GM12891 (cell line): ENCODE measurements at regions not wholly inside any gene's neighbourhood (a gene's known extent, or its start where the extent isn't known, plus 50 kb on each side); places are given as distances from the start of the nearest gene placed in this dataset.
"Not testable (repeated sequence)": the region's sequence is repeated elsewhere in the genome, so short reads cannot be mapped to it uniquely, and the experiment has no call there.

Experiments used
- DNase-seq: peaks from one replicate; pipeline ENCODE4 v3.0.0; 2011; ENCODE audit warnings: low spot score; ENCODE audit not compliant: insufficient read length
- FAIRE-seq: peaks from 2 replicates; lab custom pipeline; 2011; peaks lifted over from hg19 to GRCh38; lab: Jason Lieb, UNC
- PAX5 ChIP-seq: IDR thresholded peaks from 2 replicates; pipeline ENCODE4 v1.6.1; 2011; ENCODE audit warnings: low read length, moderate library complexity, mild to moderate bottlenecking; ENCODE audit not compliant: insufficient read depth, severe bottlenecking
- POLR2A ChIP-seq: IDR thresholded peaks from 2 replicates; pipeline ENCODE4 v1.6.1; 2011; ENCODE audit warnings: low read depth, low read length, control low read depth
- POLR2AphosphoS5 ChIP-seq: IDR thresholded peaks from 2 replicates; pipeline ENCODE4 v1.6.1; 2011; ENCODE audit warnings: low read depth, low read length, control low read depth
- POU2F2 ChIP-seq: IDR thresholded peaks from 2 replicates; pipeline ENCODE4 v1.6.1; 2011; ENCODE audit warnings: low read depth, mild to moderate bottlenecking, control low read depth, low read length, moderate library complexity
- SPI1 ChIP-seq: IDR thresholded peaks from 2 replicates; pipeline ENCODE4 v1.6.1; 2011; ENCODE audit warnings: low read depth, low read length, control low read depth
- TAF1 ChIP-seq: IDR thresholded peaks from 2 replicates; pipeline ENCODE4 v1.6.1; 2011; ENCODE audit warnings: low read depth, low read length, control low read depth

- DNase-seq (no peak), FAIRE-seq (no peak)
- TF ChIP-seq SPI1 (no peak), POU2F2 (no peak), POLR2AphosphoS5 (no peak), TAF1 (no peak), PAX5 (no peak), POLR2A (no peak)
Observed at GRCh38 chr5:17411436-17412402, 86.3 kb upstream of the TAF11L2 start.

- DNase-seq (peak; percentile 16), FAIRE-seq (peak; percentile 54)
- peak; percentile 81 for TF ChIP-seq SPI1
- no peak for TF ChIP-seq TAF1
Observed at GRCh38 chr5:17412760-17413671, 85.0 kb upstream of the TAF11L2 start.

DNA sequence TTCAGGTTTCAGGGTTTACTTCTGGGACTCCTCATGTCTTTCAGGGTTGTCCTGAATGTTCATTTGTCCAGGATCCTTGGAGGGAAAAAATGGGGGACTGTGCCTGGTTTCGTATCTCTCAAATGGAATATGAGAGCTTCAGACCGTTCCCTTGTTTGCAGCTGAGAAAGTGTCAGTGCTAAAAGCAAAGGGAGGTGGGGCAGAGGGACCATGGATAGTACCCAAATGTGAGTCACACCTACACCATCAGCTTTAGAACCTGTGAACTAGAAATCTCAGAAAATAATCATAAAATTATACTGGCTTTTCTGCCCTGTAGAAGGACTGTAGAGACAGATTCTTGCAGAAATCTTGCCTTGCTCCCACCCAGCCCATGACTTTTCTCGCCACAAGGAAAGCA lies 84.3 kb upstream of the TAF11L2 start:
- DNase-seq: no peak
- FAIRE-seq: no peak
- TF ChIP-seq POLR2AphosphoS5 (no peak), PAX5 (no peak), TAF1 (no peak), SPI1 (no peak), POLR2A (no peak), POU2F2 (no peak)

GRCh38 chr5:17415321-17415758 lies 82.7 kb upstream of the TAF11L2 start:
- no peak for TF ChIP-seq SPI1
- no peak for TF ChIP-seq PAX5
- no peak for TF ChIP-seq POLR2AphosphoS5
- TF ChIP-seq POLR2A: no peak
- no peak for TF ChIP-seq TAF1
- TF ChIP-seq POU2F2: no peak
- DNase-seq (no peak), FAIRE-seq (no peak)

GRCh38 chr5:17416374-17416773 lies 81.7 kb upstream of the TAF11L2 start:
- not testable (repeated sequence) for DNase-seq, FAIRE-seq

DNA sequence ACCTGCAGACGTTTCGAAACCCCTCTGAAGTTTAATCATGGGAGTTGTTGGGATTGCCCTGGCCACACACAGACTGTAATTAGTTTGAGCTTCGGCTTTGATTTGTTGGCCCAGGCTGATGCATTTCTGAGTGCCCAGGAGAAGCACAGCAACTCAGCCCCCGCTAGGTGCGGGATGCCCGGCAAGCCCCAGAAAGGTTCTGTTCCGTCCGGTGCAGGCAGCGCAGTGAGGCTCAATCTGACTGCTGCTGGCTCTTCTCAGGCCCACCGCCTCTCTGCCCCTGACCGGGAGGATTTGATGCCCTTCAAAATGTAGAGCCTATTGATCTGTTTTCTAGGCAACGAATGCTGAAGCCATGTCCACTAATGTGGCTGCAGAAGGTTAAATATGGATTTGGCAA lies 73.4 kb upstream of the TAF11L2 start:
- DNase-seq (no peak), FAIRE-seq (peak; percentile 5)
- TF ChIP-seq POLR2AphosphoS5 (no peak), PAX5 (no peak), SPI1 (no peak), TAF1 (no peak), POLR2A (no peak), POU2F2 (no peak)

DNA sequence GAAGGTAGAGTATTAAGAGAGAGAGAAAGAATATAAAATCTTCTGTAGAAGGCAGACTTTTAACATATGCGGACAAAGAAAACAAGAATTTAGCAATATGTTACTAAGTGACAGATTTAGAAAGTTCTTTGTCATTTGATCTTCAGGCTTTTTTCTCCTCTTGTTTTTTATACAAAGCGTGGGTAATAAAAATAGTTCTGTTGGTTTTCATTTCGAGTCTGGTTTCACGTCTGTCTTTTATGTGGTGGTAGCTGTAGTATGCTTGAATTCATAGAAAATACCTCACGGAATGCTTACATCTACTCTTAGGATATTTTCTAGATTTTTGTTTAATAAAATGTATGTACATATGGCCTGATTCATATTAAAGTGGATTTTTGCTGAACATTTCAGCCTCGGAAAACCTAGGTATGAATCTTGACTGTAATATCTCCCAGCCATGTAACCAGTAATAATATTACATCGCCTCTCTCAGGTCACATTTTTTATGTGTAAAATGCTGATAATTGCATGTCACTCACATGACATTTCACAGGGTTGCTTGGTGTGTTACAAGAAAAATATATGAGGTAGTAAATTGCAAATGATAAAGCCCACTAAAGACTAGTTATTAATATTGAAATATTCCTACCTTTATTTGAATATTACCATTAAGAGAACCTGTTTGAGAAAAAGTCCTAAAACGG lies 72.5 kb upstream of the TAF11L2 start:
- FAIRE-seq: peak; percentile 23

GRCh38 chr5:17426104-17426749 lies 71.8 kb upstream of the TAF11L2 start:
- TF ChIP-seq POLR2AphosphoS5 (no peak), POU2F2 (no peak), POLR2A (no peak), PAX5 (no peak), SPI1 (no peak), TAF1 (no peak)
- FAIRE-seq (peak; percentile 33), DNase-seq (peak; percentile 25)

More for the DNA sequence above, 72.5 kb upstream of the TAF11L2 start:
- DNase-seq: no peak
- TF ChIP-seq TAF1: no peak
- TF ChIP-seq PAX5: no peak
- no peak for TF ChIP-seq SPI1
- no peak for TF ChIP-seq POLR2A
- no peak for TF ChIP-seq POU2F2
- no peak for TF ChIP-seq POLR2AphosphoS5

GRCh38 chr5:17428176-17428800 lies 69.7 kb upstream of the TAF11L2 start:
- FAIRE-seq (no peak), DNase-seq (no peak)
- TF ChIP-seq TAF1: no peak
- no peak for TF ChIP-seq PAX5
- no peak for TF ChIP-seq POLR2A
- TF ChIP-seq POLR2AphosphoS5: no peak
- TF ChIP-seq SPI1: no peak
- TF ChIP-seq POU2F2: no peak
